Small intestine (tissue), 7 donors: ENCODE measurements at regions not wholly inside any gene's neighbourhood (a gene's known extent, or its start where the extent isn't known, plus 50 kb on each side); places are given as distances from the start of the nearest gene placed in this dataset.

ENCODE experiments used
- DNase-seq, 2 donors: peaks; one replicate each; pipeline versions ENCODE4 v3.0.0 to v3.0.0-alpha.2; 2013
- FAIRE-seq: peaks from 2 replicates; lab custom pipeline; 2012; peaks lifted over from hg19 to GRCh38; lab: Jason Lieb, UNC
- H3K27ac ChIP-seq, 3 donors: one replicate each; pipeline ENCODE4 v1.5.1; 2013; ENCODE audit warnings: low read length in 2 of 3, mild to moderate bottlenecking in 2 of 3, control low read depth in 1 of 3, inconsistent platforms in 1 of 3, low read depth in 1 of 3, moderate library complexity in 1 of 3
- H3K27me3 ChIP-seq, 3 donors: one replicate each; pipeline ENCODE4 v1.6.1; 2013; ENCODE audit warnings: low read length in 3 of 3, inconsistent platforms in 1 of 3; ENCODE audit not compliant: control insufficient read depth in 3 of 3, insufficient read depth in 3 of 3
- H3K36me3 ChIP-seq, 3 donors: one replicate each; pipeline ENCODE4 v1.6.1; 2013; ENCODE audit warnings: low read length in 3 of 3, inconsistent platforms in 1 of 3, low read depth in 1 of 3, mild to moderate bottlenecking in 1 of 3, moderate library complexity in 1 of 3; ENCODE audit not compliant: control insufficient read depth in 3 of 3, insufficient read depth in 2 of 3
- H3K4me1 ChIP-seq, 3 donors: one replicate each; pipeline ENCODE4 v1.6.1; 2013; ENCODE audit warnings: low read length in 2 of 3, inconsistent platforms in 1 of 3, low read depth in 1 of 3, mild to moderate bottlenecking in 1 of 3, moderate library complexity in 1 of 3; ENCODE audit not compliant: control insufficient read depth in 3 of 3, insufficient read depth in 2 of 3
- H3K4me3 ChIP-seq, 3 donors: one replicate each; pipeline ENCODE4 v1.5.1; 2013; ENCODE audit warnings: low read length in 3 of 3, control low read depth in 1 of 3, inconsistent platforms in 1 of 3, low read depth in 1 of 3, mild to moderate bottlenecking in 1 of 3, moderate library complexity in 1 of 3
- H3K9me3 ChIP-seq, 2 donors: one replicate each; pipeline ENCODE4 v1.6.1; 2013; ENCODE audit warnings: low read depth in 1 of 2, low read length in 1 of 2; ENCODE audit not compliant: control insufficient read depth in 2 of 2, insufficient read depth in 1 of 2
- WGBS, 3 donors: extraction: QIAGEN DNeasy Blood & Tissue Kit; methylation state at CpG; one replicate each; pipeline ENCODE4 v1.1.7; 2013; 5-methylcytosine and 5-hydroxymethylcytosine counted together
- donor health status: healthy with polysubstance abuse.
- donor health status: control.
- donor health status: control.
- donor health status: Bipolar disorder and iron deficiency.
- donor health status: healthy.

DNA sequence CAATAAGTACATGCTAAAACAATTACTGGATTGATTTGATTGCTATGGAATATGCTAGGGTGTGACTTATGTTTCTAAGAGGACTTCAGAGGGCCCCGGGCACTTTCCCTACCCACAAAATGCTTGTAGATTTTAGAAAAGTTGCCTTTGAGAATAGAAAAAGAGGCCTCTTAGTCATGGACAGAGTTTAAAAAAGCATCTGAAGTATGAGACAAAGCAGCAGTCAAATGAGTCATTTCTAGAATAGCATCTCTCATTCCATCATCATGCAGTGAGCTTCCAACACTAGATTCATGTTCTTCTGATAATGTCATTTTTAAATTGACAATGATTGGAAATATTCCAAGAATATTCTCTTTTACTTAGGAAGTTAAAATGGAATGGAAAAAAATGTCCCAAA, 675.1 kb upstream of the PCDH15 start:
- H3K4me3 ChIP-seq = no peak overlapping the region
- H3K27ac ChIP-seq = no peak overlapping the region
- no peaks in the 10 kb centered on the region for H3K4me1 ChIP-seq
- H3K9me3 ChIP-seq = no peaks in the 10 kb centered on the region
- WGBS, 3 donors = 82 to 93% (median 92%) methylated on average over 1 of the region's 1 CpG
- H3K27me3 ChIP-seq = no peaks in the 10 kb centered on the region
- DNase-seq (no peak), FAIRE-seq (no peak)
- no peaks in the 10 kb centered on the region for H3K36me3 ChIP-seq

DNA sequence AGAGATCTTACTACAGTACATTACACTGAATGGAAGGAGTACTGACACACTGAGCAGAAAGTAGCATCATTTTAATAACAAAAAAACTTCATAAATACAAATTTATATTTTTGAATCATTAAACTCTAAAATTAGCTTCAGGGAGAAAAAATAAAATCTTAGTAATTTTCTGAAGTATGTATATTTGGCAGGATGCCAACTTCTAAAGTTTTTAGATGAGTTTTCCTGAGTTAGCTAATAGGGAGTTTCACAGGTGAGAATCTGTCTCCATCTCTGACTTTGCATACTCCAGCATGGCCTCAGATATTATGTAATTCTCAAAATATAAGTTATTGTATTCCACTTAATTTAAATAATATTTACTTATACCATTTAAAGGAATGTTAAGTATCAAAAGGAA, 673.2 kb upstream of the PCDH15 start:
- Histone ChIP-seq H3K36me3 (no peaks in the 10 kb centered on the region), H3K27me3 (no peaks in the 10 kb centered on the region), H3K4me3 (no peak overlapping the region), H3K27ac (no peak overlapping the region), H3K9me3 (no peaks in the 10 kb centered on the region), H3K4me1 (no peaks in the 10 kb centered on the region)
- FAIRE-seq = no peak
- no peak for DNase-seq

DNA sequence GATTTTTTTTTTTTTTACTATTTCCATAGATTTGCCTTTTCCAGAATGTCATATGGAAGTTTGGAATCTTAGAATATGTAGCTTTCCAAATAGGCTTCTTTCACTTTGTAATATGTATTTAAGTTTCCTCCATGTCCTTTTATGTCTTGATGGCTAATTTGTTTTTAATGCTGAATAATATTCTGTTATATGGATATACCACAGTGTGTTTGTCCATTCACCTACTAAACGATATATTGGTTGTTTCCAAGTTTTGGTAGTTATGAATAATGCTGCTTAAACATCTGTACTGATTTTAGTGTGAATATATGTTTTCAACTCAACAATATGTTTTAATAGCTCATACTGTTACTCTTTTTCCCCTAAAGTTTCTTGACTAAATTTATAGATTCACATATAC, 669.8 kb upstream of the PCDH15 start:
- no peaks in the 10 kb centered on the region for H3K27me3 ChIP-seq
- H3K27ac ChIP-seq = no peak overlapping the region
- no peaks in the 10 kb centered on the region for H3K9me3 ChIP-seq
- H3K36me3 ChIP-seq = no peaks in the 10 kb centered on the region
- WGBS, 3 donors = 81 to 86% (median 85%) methylated on average over 1 of the region's 1 CpG
- no peak overlapping the region for H3K4me3 ChIP-seq
- DNase-seq = no peak
- no peak for FAIRE-seq
- no peaks in the 10 kb centered on the region for H3K4me1 ChIP-seq

DNA sequence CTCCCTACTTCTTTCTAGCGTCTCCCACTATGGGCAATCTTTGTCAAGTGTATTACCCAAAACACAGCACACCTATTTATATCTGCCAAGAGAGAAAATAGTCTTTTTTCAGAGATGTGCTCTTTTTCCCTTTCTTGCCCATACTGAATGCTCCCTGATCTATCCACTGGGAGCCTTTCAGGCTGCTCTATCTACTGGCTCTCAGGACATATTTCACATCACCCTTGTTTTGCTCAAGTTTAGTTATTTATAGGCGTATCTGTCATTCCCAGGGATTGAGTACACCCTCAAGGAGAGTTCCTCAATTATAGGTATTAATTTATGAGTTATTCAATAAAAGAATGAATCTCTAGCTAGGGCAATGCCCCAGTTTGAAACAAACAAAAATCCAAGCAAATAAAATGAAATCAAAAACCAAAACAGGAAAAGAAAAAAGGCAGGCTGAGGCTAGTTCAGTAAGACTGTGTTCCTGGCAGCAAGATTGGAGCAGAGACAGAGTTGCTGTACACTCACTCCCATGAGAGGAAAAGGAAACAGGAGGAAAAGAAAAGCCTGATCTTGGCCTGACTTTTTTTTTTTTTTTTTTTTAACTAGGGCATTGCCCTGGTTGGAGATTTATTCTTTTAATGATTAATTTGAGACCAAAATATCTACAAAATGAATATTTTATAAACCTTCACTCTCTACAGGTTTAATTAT, 665.9 kb upstream of the PCDH15 start:
- Histone ChIP-seq H3K27me3 (no peaks in the 10 kb centered on the region), H3K9me3 (no peaks in the 10 kb centered on the region), H3K36me3 (no peaks in the 10 kb centered on the region), H3K4me3 (no peak overlapping the region), H3K27ac (no peak overlapping the region), H3K4me1 (no peaks in the 10 kb centered on the region)
- WGBS, 3 donors = 78 to 86% (median 80%) methylated on average over 2 of the region's 2 CpGs
- FAIRE-seq (no peak), DNase-seq (no peak)

DNA sequence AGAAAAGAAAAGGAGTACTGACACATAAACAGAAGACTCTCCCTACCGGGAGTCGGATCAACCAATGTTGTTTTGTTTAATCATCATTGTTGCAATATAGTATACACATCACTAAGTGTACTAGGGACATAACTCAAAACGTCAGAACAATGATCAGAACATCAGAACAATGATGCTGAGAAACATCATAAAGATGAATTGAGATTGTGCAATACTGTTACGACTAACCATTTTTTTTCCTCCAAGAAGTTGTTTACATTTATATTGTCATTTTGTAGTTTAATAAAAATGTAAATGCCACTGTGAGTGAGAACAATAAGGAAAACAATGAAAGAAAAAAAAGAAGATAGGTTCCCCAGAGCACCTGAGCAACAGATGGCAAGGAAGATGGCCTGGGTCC, 663.1 kb upstream of the PCDH15 start:
- no peak for FAIRE-seq
- no peak for DNase-seq
- 63 to 83% (median 75%) methylated on average over 4 of the region's 4 CpGs for WGBS, 3 donors
- Histone ChIP-seq H3K4me3 (no peak overlapping the region), H3K36me3 (no peaks in the 10 kb centered on the region), H3K27me3 (no peaks in the 10 kb centered on the region), H3K4me1 (no peaks in the 10 kb centered on the region), H3K9me3 (no peaks in the 10 kb centered on the region), H3K27ac (no peak overlapping the region)

DNA sequence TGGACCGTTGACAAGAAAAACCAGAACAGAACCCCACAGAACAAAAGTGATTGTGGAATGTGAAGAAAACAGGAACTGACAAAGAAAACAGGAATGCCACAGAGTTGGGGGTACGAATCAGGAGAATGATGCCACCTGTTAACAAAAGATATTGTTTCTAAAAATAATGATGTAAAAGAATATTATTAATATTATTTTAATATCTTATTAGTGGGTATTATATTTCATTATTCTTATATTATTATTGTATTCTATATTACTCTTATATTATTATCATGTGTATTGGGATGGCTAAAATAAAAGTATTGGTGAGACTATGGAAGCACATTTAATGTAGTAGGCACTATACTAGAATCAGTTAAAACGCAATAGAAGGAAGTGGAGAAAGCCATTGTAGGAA, 659.0 kb upstream of the PCDH15 start:
- FAIRE-seq = no peak
- no peak for DNase-seq
- 80 to 86% (median 83%) methylated on average over 3 of the region's 3 CpGs for WGBS, 3 donors
- Histone ChIP-seq H3K4me3 (no peak overlapping the region), H3K36me3 (no peaks in the 10 kb centered on the region), H3K9me3 (no peaks in the 10 kb centered on the region), H3K4me1 (no peaks in the 10 kb centered on the region), H3K27ac (no peak overlapping the region), H3K27me3 (no peaks in the 10 kb centered on the region)

DNA sequence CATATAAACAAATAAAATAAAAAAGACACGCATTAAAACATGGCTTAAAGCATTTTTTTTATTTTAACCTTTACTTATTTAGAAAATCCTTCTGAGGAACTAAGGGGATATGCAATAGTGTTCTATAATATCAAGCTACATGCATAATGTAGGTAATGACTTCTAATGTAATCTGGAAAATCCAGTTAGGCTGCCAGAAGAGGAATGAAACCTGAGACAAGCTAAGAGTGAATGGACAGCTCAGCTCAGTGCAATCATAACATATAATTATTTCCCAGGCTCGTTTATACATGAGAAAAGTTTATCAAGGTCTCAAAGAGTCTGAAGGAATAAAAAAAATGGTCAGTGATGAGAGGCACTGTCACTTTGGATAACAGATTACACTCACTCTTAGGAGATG, 649.0 kb upstream of the PCDH15 start:
- WGBS, 3 donors = 39 to 60% (median 48%) methylated on average over 2 of the region's 2 CpGs
- Histone ChIP-seq H3K9me3 (no peaks in the 10 kb centered on the region), H3K4me3 (no peak overlapping the region), H3K4me1 (no peaks in the 10 kb centered on the region), H3K27me3 (no peaks in the 10 kb centered on the region), H3K27ac (no peak overlapping the region), H3K36me3 (no peaks in the 10 kb centered on the region)
- FAIRE-seq = no peak
- DNase-seq = no peak

DNA sequence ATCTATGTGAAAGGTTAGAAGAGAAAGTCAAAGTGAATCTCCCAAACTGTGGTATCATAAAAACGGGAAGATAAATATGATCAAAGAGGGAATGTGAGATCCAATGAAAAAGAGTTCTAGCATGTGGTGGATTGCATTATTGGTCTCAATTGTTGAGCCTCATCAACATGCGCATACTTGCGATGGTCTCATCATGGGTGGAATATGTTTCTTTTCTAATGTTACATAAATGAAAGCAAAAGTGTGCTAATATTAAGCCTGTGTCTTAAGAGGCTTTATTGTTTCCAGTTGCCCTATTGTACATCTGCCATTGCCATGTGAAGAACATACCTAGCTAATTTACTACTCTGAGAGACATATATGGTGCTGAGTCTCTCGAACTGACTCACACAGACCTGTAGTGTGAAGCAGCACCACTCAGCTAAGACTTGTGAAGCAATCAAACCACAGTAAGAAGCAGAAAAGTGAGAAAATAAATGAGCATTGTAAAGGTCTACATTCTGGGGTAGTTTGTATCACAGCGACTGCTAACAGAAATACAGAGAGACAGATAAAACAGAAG, 645.5 kb upstream of the PCDH15 start:
- Histone ChIP-seq H3K36me3 (no peaks in the 10 kb centered on the region), H3K9me3 (no peaks in the 10 kb centered on the region), H3K4me3 (no peak overlapping the region), H3K4me1 (no peaks in the 10 kb centered on the region), H3K27me3 (no peaks in the 10 kb centered on the region), H3K27ac (no peak overlapping the region)
- FAIRE-seq = no peak
- WGBS, 3 donors = 78 to 92% (median 83%) methylated on average over 5 of the region's 5 CpGs
- no peak for DNase-seq

DNA sequence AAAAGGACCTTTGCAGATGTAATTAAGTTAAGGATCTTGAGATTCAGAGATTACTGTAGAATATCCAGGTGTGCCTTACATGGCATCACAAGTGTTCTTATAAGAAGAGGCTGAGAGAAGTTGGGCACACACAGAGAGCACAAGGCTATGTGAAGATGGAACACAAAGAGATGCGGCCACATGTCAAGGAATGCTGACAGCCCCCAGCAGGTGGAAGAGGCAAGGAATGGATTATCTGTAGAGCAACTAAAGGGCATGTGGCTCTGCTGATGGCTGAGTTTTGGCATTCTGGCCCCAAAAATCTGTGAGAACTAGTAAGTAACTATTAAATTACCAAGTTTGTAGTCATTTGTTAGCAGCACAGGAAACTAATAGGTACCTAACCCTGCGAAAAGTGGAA, 640.7 kb upstream of the PCDH15 start:
- DNase-seq = no peak
- Histone ChIP-seq H3K36me3 (no peaks in the 10 kb centered on the region), H3K4me3 (no peak overlapping the region), H3K27me3 (no peaks in the 10 kb centered on the region), H3K27ac (no peak overlapping the region), H3K4me1 (no peaks in the 10 kb centered on the region), H3K9me3 (no peaks in the 10 kb centered on the region)
- no peak for FAIRE-seq
- 73 to 91% (median 88%) methylated on average over 2 of the region's 2 CpGs for WGBS, 3 donors
